ENCODE measurements at regions not wholly inside any gene's neighbourhood (a gene's known extent, or its start where the extent isn't known, plus 50 kb on each side); places are given as distances from the start of the nearest gene placed in this dataset.
"Not testable (repeated sequence)": the region's sequence is repeated elsewhere in the genome, so short reads cannot be mapped to it uniquely, and the experiment has no call there.

DNA sequence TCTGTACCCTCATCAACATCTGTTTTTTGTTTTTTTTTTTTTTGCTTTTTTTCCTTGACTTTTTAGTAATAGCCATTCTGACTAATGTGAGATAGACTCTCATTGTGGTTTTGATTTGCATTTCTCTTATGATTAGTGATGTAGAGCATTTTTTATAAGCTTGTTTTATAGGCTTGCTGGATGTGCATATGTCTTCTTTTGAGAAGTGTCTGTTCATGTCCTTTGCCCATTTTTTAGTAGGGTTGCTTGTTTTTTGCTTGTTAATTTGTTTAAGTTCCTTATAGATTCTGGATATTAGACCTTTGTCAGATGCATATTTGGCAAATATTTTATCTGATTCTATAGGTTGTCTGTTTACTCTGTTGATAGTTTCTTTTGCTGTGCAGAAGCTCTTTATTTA is 53.5 kb upstream of the FAR1 start:
- H3K9me3 ChIP-seq (replicated peaks; ENCODE audit: control insufficient read depth, insufficient read depth, low read length); H2AFZ ChIP-seq (ENCODE audit: control insufficient read depth, low read depth, low read length); H3K36me3 ChIP-seq (ENCODE audit: control insufficient read depth in 2 of 2, insufficient read depth in 2 of 2, low read length in 1 of 2); FAIRE-seq; H3K4me3 ChIP-seq; DNase-seq (ENCODE audit: low read depth, low spot score); CTCF ChIA-PET; H3K9ac ChIP-seq (ENCODE audit: control insufficient read depth, insufficient read depth, low read length); BruUV-seq (replicated peaks); H3K27me3 ChIP-seq (replicated peaks in 1 of 2; ENCODE audit: control insufficient read depth in 2 of 2, insufficient read depth in 2 of 2, low read length in 1 of 2); intact Hi-C loops (cut with micrococcal nuclease; ENCODE audit: unreplicated experiment); POLR2A ChIA-PET; H3K4me2 ChIP-seq (ENCODE audit: control insufficient read depth, insufficient read depth); H3K79me2 ChIP-seq (ENCODE audit: control insufficient read depth, insufficient read depth, low read length); H3K27ac ChIP-seq (ENCODE audit: control insufficient read depth, insufficient read depth); in situ Hi-C loops (cut with MboI); RAD21 ChIA-PET (ENCODE audit: unreplicated experiment); H4K20me1 ChIP-seq (ENCODE audit: control insufficient read depth, insufficient read depth); ATAC-seq; H3K4me1 ChIP-seq (ENCODE audit: control insufficient read depth, insufficient read depth, low read length): not testable (repeated sequence)
- SMC1A ChIA-PET (ENCODE audit: uncharacterized antibody, unreplicated experiment) = interaction anchor here (1.0 kb wide), 1 partner anchor 101 kb away, joined by 3 read pairs; no protein-coding TSS in a partner anchor

DNA sequence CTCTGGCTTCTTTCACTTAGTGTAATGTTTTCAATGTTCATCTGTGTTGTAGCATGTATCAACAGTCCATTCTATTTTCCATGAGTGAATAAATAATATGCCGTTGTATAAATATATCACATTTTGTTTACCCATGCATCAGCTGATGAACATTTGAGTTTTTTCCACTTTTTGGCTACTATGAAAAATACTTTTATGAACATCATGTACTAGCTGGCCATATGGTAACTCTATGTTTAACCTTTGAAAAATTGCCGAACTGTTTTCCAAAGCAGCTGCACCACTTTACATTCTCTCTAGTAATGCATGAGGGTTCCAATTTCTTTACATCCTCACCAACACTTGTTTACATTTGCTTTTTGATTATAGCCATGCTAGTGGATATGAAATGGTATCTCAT is 59.8 kb upstream of the FAR1 start:
- DNase-seq (ENCODE audit: low read depth, low spot score) (no peak), FAIRE-seq (no peak), ATAC-seq (no peak)
- in situ Hi-C loops (cut with MboI) = no loop called here
- ChIA-PET CTCF (no interaction called here), RAD21 (ENCODE audit: unreplicated experiment) (no interaction called here), POLR2A (no interaction called here), SMC1A (ENCODE audit: uncharacterized antibody, unreplicated experiment) (no interaction called here)
- Histone ChIP-seq H3K9ac (ENCODE audit: control insufficient read depth, insufficient read depth, low read length) (no peak overlapping the region), H3K4me3 (no peak overlapping the region), H4K20me1 (ENCODE audit: control insufficient read depth, insufficient read depth) (no peaks in the 10 kb centered on the region), H3K4me2 (ENCODE audit: control insufficient read depth, insufficient read depth) (no peak overlapping the region), H2AFZ (ENCODE audit: control insufficient read depth, low read depth, low read length) (no peak overlapping the region), H3K4me1 (ENCODE audit: control insufficient read depth, insufficient read depth, low read length) (no peaks in the 10 kb centered on the region), H3K27me3 (replicated peaks in 1 of 2; ENCODE audit: control insufficient read depth in 2 of 2, insufficient read depth in 2 of 2, low read length in 1 of 2) (no peaks in the 10 kb centered on the region), H3K36me3 (ENCODE audit: control insufficient read depth in 2 of 2, insufficient read depth in 2 of 2, low read length in 1 of 2) (no peaks in the 10 kb centered on the region), H3K9me3 (replicated peaks; ENCODE audit: control insufficient read depth, insufficient read depth, low read length) (no peaks in the 10 kb centered on the region), H3K27ac (ENCODE audit: control insufficient read depth, insufficient read depth) (no peak overlapping the region), H3K79me2 (ENCODE audit: control insufficient read depth, insufficient read depth, low read length) (no peaks in the 10 kb centered on the region)
- BruUV-seq (replicated peaks) = no TSS peak
- intact Hi-C loops (cut with micrococcal nuclease; ENCODE audit: unreplicated experiment) = no loop called here
- WGBS (ENCODE audit: insufficient coverage, insufficient replicate concordance, low lambda C conversion rate, missing lambda C conversion rate) = 32% methylated on average over 2 of the region's 2 CpGs
- TF ChIP-seq POLR2AphosphoS2 (IDR thresholded peaks at IDR 0.05; ENCODE audit: low read depth, low read length) (no peak), EED (IDR thresholded peaks at IDR 0.05; ENCODE audit: low read depth) (no peak), MEF2B (IDR thresholded peaks at IDR 0.05; ENCODE audit: partially characterized antibody, poor library complexity, severe bottlenecking) (no peak), BHLHE40 (IDR thresholded peaks at IDR 0.05; ENCODE audit: borderline replicate concordance in 1 of 2, low read depth in 2 of 2, low read length in 1 of 2) (no peak), CEBPB (IDR thresholded peaks at IDR 0.05; ENCODE audit: borderline replicate concordance in 1 of 2, low read depth in 2 of 2, low read length in 2 of 2) (no peak), FOXM1 (IDR thresholded peaks at IDR 0.05; ENCODE audit: low read depth, low read length) (no peak), EP300 (IDR thresholded peaks at IDR 0.05; ENCODE audit: borderline replicate concordance in 1 of 2, control insufficient read depth in 1 of 2, low read depth in 2 of 2, low read length in 2 of 2) (no peak), ZNF217 (IDR thresholded peaks at IDR 0.05) (no peak), SIN3A (IDR thresholded peaks at IDR 0.05; ENCODE audit: low read depth, low read length) (no peak), GATAD2B (conservative IDR thresholded peaks at IDR 0.05; ENCODE audit: low read depth) (no peak), TCF7 (IDR thresholded peaks at IDR 0.05; ENCODE audit: borderline replicate concordance) (no peak)
- TF ChIP-seq, protein P1, sequence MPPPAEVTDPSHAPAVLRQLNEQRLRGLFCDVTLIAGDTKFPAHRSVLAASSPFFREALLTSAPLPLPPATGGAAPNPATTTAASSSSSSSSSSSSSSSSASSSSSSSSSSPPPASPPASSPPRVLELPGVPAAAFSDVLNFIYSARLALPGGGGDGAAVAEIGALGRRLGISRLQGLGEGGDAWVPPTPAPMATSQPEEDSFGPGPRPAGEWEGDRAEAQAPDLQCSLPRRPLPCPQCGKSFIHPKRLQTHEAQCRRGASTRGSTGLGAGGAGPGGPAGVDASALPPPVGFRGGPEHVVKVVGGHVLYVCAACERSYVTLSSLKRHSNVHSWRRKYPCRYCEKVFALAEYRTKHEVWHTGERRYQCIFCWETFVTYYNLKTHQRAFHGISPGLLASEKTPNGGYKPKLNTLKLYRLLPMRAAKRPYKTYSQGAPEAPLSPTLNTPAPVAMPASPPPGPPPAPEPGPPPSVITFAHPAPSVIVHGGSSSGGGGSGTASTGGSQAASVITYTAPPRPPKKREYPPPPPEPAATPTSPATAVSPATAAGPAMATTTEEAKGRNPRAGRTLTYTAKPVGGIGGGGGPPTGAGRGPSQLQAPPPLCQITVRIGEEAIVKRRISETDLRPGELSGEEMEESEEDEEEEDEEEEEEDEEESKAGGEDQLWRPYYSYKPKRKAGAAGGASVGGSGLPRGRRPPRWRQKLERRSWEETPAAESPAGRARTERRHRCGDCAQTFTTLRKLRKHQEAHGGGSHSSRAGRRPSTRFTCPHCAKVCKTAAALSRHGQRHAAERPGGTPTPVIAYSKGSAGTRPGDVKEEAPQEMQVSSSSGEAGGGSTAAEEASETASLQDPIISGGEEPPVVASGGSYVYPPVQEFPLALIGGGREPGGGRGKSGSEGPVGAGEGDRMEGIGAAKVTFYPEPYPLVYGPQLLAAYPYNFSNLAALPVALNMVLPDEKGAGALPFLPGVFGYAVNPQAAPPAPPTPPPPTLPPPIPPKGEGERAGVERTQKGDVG (CRISPR knock-in tag; IDR thresholded peaks at IDR 0.05) = no peak
- TF ChIP-seq, protein P2, sequence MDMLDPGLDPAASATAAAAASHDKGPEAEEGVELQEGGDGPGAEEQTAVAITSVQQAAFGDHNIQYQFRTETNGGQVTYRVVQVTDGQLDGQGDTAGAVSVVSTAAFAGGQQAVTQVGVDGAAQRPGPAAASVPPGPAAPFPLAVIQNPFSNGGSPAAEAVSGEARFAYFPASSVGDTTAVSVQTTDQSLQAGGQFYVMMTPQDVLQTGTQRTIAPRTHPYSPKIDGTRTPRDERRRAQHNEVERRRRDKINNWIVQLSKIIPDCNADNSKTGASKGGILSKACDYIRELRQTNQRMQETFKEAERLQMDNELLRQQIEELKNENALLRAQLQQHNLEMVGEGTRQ (IDR thresholded peaks at IDR 0.05; ENCODE audit: borderline replicate concordance, low read depth, low read length) = no peak
